HepG2 (cell line): ENCODE measurements at regions not wholly inside any gene's neighbourhood (a gene's known extent, or its start where the extent isn't known, plus 50 kb on each side); places are given as distances from the start of the nearest gene placed in this dataset.

Experiments
- BRCA1 ChIP-seq: sonication (generic); formaldehyde crosslinking; IDR thresholded peaks from 2 replicates; pipeline ENCODE4 v1.4.0; 2020; ENCODE audit warnings: missing genetic modification reagents
- ERF ChIP-seq: IDR thresholded peaks from 2 replicates; pipeline ENCODE4 v1.6.1; 2018; ENCODE audit warnings: missing biosample characterization, missing genetic modification reagents
- EZH2 ChIP-seq: conservative IDR thresholded peaks from 2 replicates; pipeline ENCODE4 v1.6.1; 2012; ENCODE audit warnings: mild to moderate bottlenecking, low read depth, low read length, moderate library complexity
- MAZ ChIP-seq, 2 experiments: sonication (generic) in 1 of 2; formaldehyde crosslinking in 1 of 2; IDR thresholded peaks; 2 replicates each; pipeline versions ENCODE4 v1.5.0 to v1.6.1; 2012 to 2020; ENCODE audit warnings: low read depth in 2 of 2, mild to moderate bottlenecking in 2 of 2, borderline replicate concordance in 1 of 2, improper control_type of control experiment in 1 of 2, low read length in 1 of 2, missing genetic modification reagents in 1 of 2, moderate library complexity in 1 of 2
- MLX ChIP-seq: IDR thresholded peaks from 2 replicates; pipeline ENCODE4 v1.6.1; 2016
- MYNN ChIP-seq: sonication (generic); formaldehyde crosslinking; IDR thresholded peaks from 2 replicates; pipeline ENCODE4 v1.4.0; 2020; ENCODE audit warnings: mild to moderate bottlenecking, low read depth, missing genetic modification reagents
- TAF15 ChIP-seq: fragments of 200-400 bp; formaldehyde crosslinking; IDR thresholded peaks from one replicate; pipeline ENCODE4 v1.6.1; 2018; ENCODE audit warnings: mild to moderate bottlenecking, low read depth, low read length; ENCODE audit not compliant: poor library complexity, severe bottlenecking
- ZNF552 ChIP-seq: sonication (generic); formaldehyde crosslinking; IDR thresholded peaks from 2 replicates; pipeline ENCODE4 v1.9.0; 2022; ENCODE audit warnings: missing genetic modification reagents, mild to moderate bottlenecking, borderline replicate concordance
- TF ChIP-seq, protein P1 (sequence below): sonication (generic); formaldehyde crosslinking; IDR thresholded peaks from 2 replicates; pipeline ENCODE4 v1.4.0; 2020; ENCODE audit warnings: missing genetic modification reagents

DNA sequence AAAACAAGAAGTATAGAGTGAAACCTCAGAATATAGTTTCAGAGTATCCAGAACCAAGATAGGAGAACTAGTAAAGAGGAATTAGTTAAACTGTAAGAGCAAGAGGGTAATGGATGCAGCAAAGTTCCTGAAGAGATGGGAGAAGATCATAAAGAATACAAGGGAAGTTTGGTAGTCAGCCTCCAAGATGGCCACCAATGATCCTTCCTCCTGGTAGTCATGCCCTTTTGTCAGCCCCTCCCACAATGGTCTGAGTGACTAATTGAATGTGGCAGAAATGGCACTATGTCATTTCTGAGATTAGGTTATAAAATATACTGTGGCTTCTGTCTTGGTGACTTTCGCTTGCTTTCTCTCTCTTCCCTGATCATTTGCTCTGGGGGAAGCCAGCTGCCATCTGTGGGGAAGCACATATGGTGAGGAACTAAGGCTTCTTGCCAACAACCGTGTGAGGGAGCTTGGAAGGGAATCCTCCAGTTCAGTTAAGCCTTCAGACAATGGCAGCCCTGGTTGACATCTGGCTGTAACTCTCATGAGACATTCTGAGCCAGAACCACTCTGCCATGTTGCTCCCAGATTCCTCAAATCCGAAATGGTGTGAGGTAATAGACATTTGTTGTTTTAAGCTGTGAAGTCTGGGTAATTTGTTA lies 55.3 kb upstream of the AMN1 start:
- TF ChIP-seq, protein P1, sequence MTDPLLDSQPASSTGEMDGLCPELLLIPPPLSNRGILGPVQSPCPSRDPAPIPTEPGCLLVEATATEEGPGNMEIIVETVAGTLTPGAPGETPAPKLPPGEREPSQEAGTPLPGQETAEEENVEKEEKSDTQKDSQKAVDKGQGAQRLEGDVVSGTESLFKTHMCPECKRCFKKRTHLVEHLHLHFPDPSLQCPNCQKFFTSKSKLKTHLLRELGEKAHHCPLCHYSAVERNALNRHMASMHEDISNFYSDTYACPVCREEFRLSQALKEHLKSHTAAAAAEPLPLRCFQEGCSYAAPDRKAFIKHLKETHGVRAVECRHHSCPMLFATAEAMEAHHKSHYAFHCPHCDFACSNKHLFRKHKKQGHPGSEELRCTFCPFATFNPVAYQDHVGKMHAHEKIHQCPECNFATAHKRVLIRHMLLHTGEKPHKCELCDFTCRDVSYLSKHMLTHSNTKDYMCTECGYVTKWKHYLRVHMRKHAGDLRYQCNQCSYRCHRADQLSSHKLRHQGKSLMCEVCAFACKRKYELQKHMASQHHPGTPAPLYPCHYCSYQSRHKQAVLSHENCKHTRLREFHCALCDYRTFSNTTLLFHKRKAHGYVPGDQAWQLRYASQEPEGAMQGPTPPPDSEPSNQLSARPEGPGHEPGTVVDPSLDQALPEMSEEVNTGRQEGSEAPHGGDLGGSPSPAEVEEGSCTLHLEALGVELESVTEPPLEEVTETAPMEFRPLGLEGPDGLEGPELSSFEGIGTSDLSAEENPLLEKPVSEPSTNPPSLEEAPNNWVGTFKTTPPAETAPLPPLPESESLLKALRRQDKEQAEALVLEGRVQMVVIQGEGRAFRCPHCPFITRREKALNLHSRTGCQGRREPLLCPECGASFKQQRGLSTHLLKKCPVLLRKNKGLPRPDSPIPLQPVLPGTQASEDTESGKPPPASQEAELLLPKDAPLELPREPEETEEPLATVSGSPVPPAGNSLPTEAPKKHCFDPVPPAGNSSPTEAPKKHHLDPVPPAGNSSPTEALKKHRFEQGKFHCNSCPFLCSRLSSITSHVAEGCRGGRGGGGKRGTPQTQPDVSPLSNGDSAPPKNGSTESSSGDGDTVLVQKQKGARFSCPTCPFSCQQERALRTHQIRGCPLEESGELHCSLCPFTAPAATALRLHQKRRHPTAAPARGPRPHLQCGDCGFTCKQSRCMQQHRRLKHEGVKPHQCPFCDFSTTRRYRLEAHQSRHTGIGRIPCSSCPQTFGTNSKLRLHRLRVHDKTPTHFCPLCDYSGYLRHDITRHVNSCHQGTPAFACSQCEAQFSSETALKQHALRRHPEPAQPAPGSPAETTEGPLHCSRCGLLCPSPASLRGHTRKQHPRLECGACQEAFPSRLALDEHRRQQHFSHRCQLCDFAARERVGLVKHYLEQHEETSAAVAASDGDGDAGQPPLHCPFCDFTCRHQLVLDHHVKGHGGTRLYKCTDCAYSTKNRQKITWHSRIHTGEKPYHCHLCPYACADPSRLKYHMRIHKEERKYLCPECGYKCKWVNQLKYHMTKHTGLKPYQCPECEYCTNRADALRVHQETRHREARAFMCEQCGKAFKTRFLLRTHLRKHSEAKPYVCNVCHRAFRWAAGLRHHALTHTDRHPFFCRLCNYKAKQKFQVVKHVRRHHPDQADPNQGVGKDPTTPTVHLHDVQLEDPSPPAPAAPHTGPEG = no peak
- TF ChIP-seq EZH2 (no peak), MLX (no peak), TAF15 (no peak), ZNF552 (no peak), MAZ (IDR thresholded peaks at IDR 0.05; ENCODE audit: borderline replicate concordance, low read depth, low read length) (no peak), MAZ (CRISPR knock-in tag; IDR thresholded peaks at IDR 0.05; ENCODE audit: low read depth) (no peak), BRCA1 (CRISPR knock-in tag) (no peak), ERF (CRISPR knock-in tag) (no peak), MYNN (CRISPR knock-in tag) (no peak)
